C4-2B (cell line): ENCODE measurements at regions not wholly inside any gene's neighbourhood (a gene's known extent, or its start where the extent isn't known, plus 50 kb on each side); places are given as distances from the start of the nearest gene placed in this dataset.

Source experiments
- ZFX ChIP-seq: fragments of 450-650 bp; IDR thresholded peaks from 2 replicates; pipeline ENCODE4 v1.6.1; 2017
- TF ChIP-seq, protein P1 (sequence below): fragments of 450-650 bp; conservative IDR thresholded peaks from 2 replicates; pipeline ENCODE4 v1.5.1; 2017; ENCODE audit warnings: mild to moderate bottlenecking

DNA sequence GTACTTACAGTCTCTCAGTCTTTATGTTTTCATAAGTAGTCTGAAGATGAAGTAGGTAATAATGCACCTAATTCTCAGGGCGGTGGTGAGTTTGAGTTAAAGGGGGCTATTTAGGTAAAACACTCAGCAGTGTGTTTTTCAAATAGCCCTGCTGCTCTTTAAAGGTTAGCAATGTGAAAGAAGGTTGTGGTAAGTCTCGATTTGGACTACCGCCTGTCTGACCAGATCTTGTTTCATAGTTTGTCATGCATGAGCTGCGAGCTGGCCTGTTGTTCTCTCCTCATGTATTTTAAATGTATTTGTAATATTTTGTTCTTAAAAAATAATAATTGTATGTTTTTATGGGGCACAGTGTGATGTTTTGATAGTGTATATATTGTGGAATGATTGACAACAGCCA lies 340.2 kb downstream of the DHX35 start:
- TF ChIP-seq, protein P1, sequence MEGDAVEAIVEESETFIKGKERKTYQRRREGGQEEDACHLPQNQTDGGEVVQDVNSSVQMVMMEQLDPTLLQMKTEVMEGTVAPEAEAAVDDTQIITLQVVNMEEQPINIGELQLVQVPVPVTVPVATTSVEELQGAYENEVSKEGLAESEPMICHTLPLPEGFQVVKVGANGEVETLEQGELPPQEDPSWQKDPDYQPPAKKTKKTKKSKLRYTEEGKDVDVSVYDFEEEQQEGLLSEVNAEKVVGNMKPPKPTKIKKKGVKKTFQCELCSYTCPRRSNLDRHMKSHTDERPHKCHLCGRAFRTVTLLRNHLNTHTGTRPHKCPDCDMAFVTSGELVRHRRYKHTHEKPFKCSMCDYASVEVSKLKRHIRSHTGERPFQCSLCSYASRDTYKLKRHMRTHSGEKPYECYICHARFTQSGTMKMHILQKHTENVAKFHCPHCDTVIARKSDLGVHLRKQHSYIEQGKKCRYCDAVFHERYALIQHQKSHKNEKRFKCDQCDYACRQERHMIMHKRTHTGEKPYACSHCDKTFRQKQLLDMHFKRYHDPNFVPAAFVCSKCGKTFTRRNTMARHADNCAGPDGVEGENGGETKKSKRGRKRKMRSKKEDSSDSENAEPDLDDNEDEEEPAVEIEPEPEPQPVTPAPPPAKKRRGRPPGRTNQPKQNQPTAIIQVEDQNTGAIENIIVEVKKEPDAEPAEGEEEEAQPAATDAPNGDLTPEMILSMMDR: no peak
- no peak for TF ChIP-seq ZFX
